Keratinocyte (primary cell): ENCODE measurements at regions not wholly inside any gene's neighbourhood (a gene's known extent, or its start where the extent isn't known, plus 50 kb on each side); places are given as distances from the start of the nearest gene placed in this dataset.

Source experiments
- DNase-seq: peaks from one replicate; pipeline ENCODE4 v3.0.0-alpha.2; 2011; ENCODE audit warnings: low read depth, missing footprints, low spot score
- FAIRE-seq: peaks from 2 replicates; lab custom pipeline; 2011; peaks lifted over from hg19 to GRCh38; lab: Jason Lieb, UNC
- H2AFZ ChIP-seq: 2 replicates; pipeline ENCODE4 v1.6.0; 2012; ENCODE audit warnings: low read length, control low read depth, inconsistent platforms; ENCODE audit not compliant: control insufficient read depth
- H3K27ac ChIP-seq: 2 replicates; pipeline ENCODE4 v1.5.1; 2011; ENCODE audit warnings: low read length; ENCODE audit not compliant: control insufficient read depth, insufficient read depth
- H3K27me3 ChIP-seq: 3 replicates; pipeline ENCODE4 v1.6.0; 2011; ENCODE audit warnings: low read length; ENCODE audit not compliant: control insufficient read depth, insufficient read depth; ENCODE audit errors: extremely low read depth
- H3K36me3 ChIP-seq, 2 experiments: 2 replicates in 1 of 2; 3 replicates in 1 of 2; pipeline ENCODE4 v1.5.1; 2011; ENCODE audit warnings: low read length in 2 of 2, mild to moderate bottlenecking in 1 of 2; ENCODE audit not compliant: control insufficient read depth in 2 of 2, insufficient read depth in 2 of 2; ENCODE audit errors: extremely low read depth in 1 of 2
- H3K4me1 ChIP-seq: 3 replicates; pipeline ENCODE4 v1.5.1; 2011; ENCODE audit warnings: low read length; ENCODE audit not compliant: control insufficient read depth, insufficient read depth; ENCODE audit errors: extremely low read depth
- H3K4me2 ChIP-seq: 3 replicates; pipeline ENCODE4 v1.6.0; 2011; ENCODE audit warnings: low read depth, low read length; ENCODE audit not compliant: control insufficient read depth, insufficient read depth; ENCODE audit errors: extremely low read depth
- H3K4me3 ChIP-seq, 3 experiments: fragments of 200-600 bp in 1 of 3; sonication (generic) in 1 of 3; 2 replicates in 2 of 3; 3 replicates in 1 of 3; pipeline ENCODE4 v1.5.1; 2011 to 2016; ENCODE audit warnings: low read length in 3 of 3, mild to moderate bottlenecking in 3 of 3, control low read depth in 2 of 3, inconsistent platforms in 1 of 3, low read depth in 1 of 3, mixed read lengths in 1 of 3, mixed run types in 1 of 3, moderate library complexity in 1 of 3; ENCODE audit not compliant: control insufficient read depth in 2 of 3, insufficient read depth in 2 of 3; ENCODE audit errors: extremely low read depth in 1 of 3
- H3K79me2 ChIP-seq: 2 replicates; pipeline ENCODE4 v1.6.0; 2012; ENCODE audit warnings: low read length; ENCODE audit not compliant: control insufficient read depth, insufficient read depth
- H3K9ac ChIP-seq: 3 replicates; pipeline ENCODE4 v1.6.0; 2011; ENCODE audit warnings: low read length; ENCODE audit not compliant: control insufficient read depth, insufficient read depth; ENCODE audit errors: extremely low read depth
- H3K9me1 ChIP-seq: 3 replicates; pipeline ENCODE4 v1.6.0; 2011; ENCODE audit warnings: low read length; ENCODE audit not compliant: control insufficient read depth, insufficient read depth; ENCODE audit errors: extremely low read depth
- H3K9me3 ChIP-seq: 2 replicates; pipeline ENCODE4 v1.5.1; 2012; ENCODE audit warnings: low read depth, low read length; ENCODE audit not compliant: control insufficient read depth
- H4K20me1 ChIP-seq: 3 replicates; pipeline ENCODE4 v1.6.0; 2011; ENCODE audit warnings: low read length; ENCODE audit not compliant: control insufficient read depth, insufficient read depth; ENCODE audit errors: extremely low read depth
- EZH2 ChIP-seq: IDR thresholded peaks from one replicate; pipeline ENCODE4 v1.6.1; 2012; ENCODE audit warnings: inconsistent platforms, mild to moderate bottlenecking, low read length, moderate library complexity
- dilution Hi-C: fragments of 300-500 bp; cut with MboI; formaldehyde crosslinking; loops from one replicate; pipeline ENCODE4 v1.7.0; 2020; ENCODE audit warnings: low sequenced_read_pairs; ENCODE audit not compliant: extremely low pct_ligation_motif_present
- TF ChIP-seq, protein P1 (sequence below), 3 experiments: IDR thresholded peaks in 1 of 3; conservative IDR thresholded peaks in 1 of 3; optimal IDR thresholded peaks in 1 of 3; 2 replicates in 2 of 3; 3 replicates in 1 of 3; pipeline versions ENCODE3 to v1.5.1; 2011; ENCODE audit warnings: low read length in 3 of 3, mild to moderate bottlenecking in 3 of 3, moderate library complexity in 2 of 3, control low read depth in 1 of 3, inconsistent platforms in 1 of 3; ENCODE audit not compliant: insufficient read depth in 2 of 3; ENCODE audit errors: extremely low read depth in 1 of 3

DNA sequence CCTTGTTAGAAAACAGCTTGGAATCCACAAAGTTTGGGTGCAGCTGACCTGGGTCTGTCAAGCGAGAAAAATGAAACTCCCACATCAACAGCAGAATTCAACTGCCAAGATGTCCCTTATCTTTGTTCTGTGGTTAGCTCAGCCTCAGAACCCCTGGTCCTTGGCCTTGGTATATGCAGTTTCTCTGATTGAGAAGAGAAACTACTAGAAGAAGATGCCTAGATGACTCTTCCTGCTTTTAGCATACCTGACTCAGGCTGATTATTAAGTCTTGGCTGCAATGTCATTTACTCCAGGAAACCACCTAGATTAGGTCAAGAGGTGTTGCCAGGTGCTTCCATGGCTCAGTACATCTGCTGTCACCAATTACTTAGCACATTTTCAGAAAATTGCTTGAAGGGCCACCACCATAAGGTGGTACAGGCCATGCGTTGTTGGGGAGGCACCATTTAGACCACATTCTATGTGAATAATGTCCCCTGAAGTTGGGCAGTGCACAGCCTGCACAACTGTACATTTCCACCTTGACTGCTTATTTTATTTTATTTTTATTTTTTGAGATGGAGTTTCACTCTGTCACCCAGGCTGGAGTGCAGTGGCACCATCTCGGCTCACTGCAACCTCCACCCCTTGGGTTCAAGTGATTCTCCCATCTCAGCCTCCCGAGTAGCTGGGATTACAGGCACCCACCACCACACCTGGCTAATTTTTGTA is 59.4 kb upstream of the ZNF438 start:
- Histone ChIP-seq H4K20me1 (no peaks in the 10 kb centered on the region), H3K4me2 (no peak overlapping the region), H3K36me3 (no peaks in the 10 kb centered on the region), H3K27me3 (no peaks in the 10 kb centered on the region), H3K27ac (no peak overlapping the region), H3K9ac (no peak overlapping the region), H3K79me2 (no peaks in the 10 kb centered on the region), H3K4me3 (no peak overlapping the region), H3K9me3 (no peaks in the 10 kb centered on the region), H3K9me1 (no peaks in the 10 kb centered on the region), H2AFZ (no peak overlapping the region), H3K4me1 (no peaks in the 10 kb centered on the region)
- dilution Hi-C loops, result no loop called here
- TF ChIP-seq EZH2, result no peak
- TF ChIP-seq, protein P1, sequence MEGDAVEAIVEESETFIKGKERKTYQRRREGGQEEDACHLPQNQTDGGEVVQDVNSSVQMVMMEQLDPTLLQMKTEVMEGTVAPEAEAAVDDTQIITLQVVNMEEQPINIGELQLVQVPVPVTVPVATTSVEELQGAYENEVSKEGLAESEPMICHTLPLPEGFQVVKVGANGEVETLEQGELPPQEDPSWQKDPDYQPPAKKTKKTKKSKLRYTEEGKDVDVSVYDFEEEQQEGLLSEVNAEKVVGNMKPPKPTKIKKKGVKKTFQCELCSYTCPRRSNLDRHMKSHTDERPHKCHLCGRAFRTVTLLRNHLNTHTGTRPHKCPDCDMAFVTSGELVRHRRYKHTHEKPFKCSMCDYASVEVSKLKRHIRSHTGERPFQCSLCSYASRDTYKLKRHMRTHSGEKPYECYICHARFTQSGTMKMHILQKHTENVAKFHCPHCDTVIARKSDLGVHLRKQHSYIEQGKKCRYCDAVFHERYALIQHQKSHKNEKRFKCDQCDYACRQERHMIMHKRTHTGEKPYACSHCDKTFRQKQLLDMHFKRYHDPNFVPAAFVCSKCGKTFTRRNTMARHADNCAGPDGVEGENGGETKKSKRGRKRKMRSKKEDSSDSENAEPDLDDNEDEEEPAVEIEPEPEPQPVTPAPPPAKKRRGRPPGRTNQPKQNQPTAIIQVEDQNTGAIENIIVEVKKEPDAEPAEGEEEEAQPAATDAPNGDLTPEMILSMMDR (optimal IDR thresholded peaks at IDR 0.05 in 1 of 3, IDR thresholded peaks at IDR 0.05 in 1 of 3, conservative IDR thresholded peaks at IDR 0.05 in 1 of 3; ENCODE audit: extremely low read depth in 1 of 3, insufficient read depth in 2 of 3, low read length in 3 of 3), result no peak
- FAIRE-seq (no peak), DNase-seq (no peak)

GRCh38 chr10:31095677-31096560 is 64.3 kb upstream of the ZNF438 start:
- Histone ChIP-seq H3K79me2 (no peaks in the 10 kb centered on the region), H3K4me2 (no peak overlapping the region), H3K4me1 (peaks cover 18% of the 10 kb centered on the region), H4K20me1 (no peaks in the 10 kb centered on the region), H3K4me3 (no peak overlapping the region), H3K9me1 (no peaks in the 10 kb centered on the region), H3K36me3 (no peaks in the 10 kb centered on the region), H3K27me3 (no peaks in the 10 kb centered on the region), H3K9ac (no peak overlapping the region), H3K9me3 (no peaks in the 10 kb centered on the region), H2AFZ (no peak overlapping the region), H3K27ac (no peak overlapping the region)
- TF ChIP-seq EZH2, result no peak
- TF ChIP-seq, protein P1 (optimal IDR thresholded peaks at IDR 0.05 in 1 of 3, IDR thresholded peaks at IDR 0.05 in 1 of 3, conservative IDR thresholded peaks at IDR 0.05 in 1 of 3; ENCODE audit: extremely low read depth in 1 of 3, insufficient read depth in 2 of 3, low read length in 3 of 3), result no peak
- FAIRE-seq, result no peak
- dilution Hi-C loops, result no loop called here
- no peak for DNase-seq
